ENCODE measurements at regions not wholly inside any gene's neighbourhood (a gene's known extent, or its start where the extent isn't known, plus 50 kb on each side); places are given as distances from the start of the nearest gene placed in this dataset.
"Not testable (repeated sequence)": the region's sequence is repeated elsewhere in the genome, so short reads cannot be mapped to it uniquely, and the experiment has no call there.

GRCh38 chr2:139685090-139685983, 905.1 kb upstream of the NXPH2 start:
- H3K27ac ChIP-seq: peak overlapping the region; percentile 30; the same call in 1 of the 2 replicates
- TF ChIP-seq ZFX (IDR thresholded peaks at IDR 0.05) (no peak), CTCF (conservative IDR thresholded peaks at IDR 0.05) (no peak)

GRCh38 chr2:139684286-139684860, 904.2 kb upstream of the NXPH2 start:
- TF ChIP-seq ZFX (IDR thresholded peaks at IDR 0.05) (no peak), CTCF (conservative IDR thresholded peaks at IDR 0.05) (no peak)
- peak overlapping the region; percentile 66 for H3K27ac ChIP-seq

GRCh38 chr2:139674577-139674976, 894.4 kb upstream of the NXPH2 start:
- H3K27ac ChIP-seq: no peak overlapping the region
- TF ChIP-seq ZFX (IDR thresholded peaks at IDR 0.05) (no peak), CTCF (conservative IDR thresholded peaks at IDR 0.05) (no peak)

- H3K27ac ChIP-seq: not testable (repeated sequence)
Measured at GRCh38 chr2:139673447-139673846, 893.3 kb upstream of the NXPH2 start.

- TF ChIP-seq ZFX (IDR thresholded peaks at IDR 0.05) (no peak), CTCF (conservative IDR thresholded peaks at IDR 0.05) (no peak)
- no peak overlapping the region for H3K27ac ChIP-seq
Measured at GRCh38 chr2:139669675-139670074, 889.5 kb upstream of the NXPH2 start.

- TF ChIP-seq CTCF (conservative IDR thresholded peaks at IDR 0.05) (no peak), ZFX (IDR thresholded peaks at IDR 0.05) (no peak)
- no peak overlapping the region for H3K27ac ChIP-seq
Measured at GRCh38 chr2:139652385-139652784, 872.2 kb upstream of the NXPH2 start.

GRCh38 chr2:139645617-139646016, 865.4 kb upstream of the NXPH2 start:
- no peak for TF ChIP-seq ZFX (IDR thresholded peaks at IDR 0.05)
- no peak for TF ChIP-seq CTCF (conservative IDR thresholded peaks at IDR 0.05)
- no peak overlapping the region for H3K27ac ChIP-seq
